WTC11 (cell line): ENCODE measurements at regions not wholly inside any gene's neighbourhood (a gene's known extent, or its start where the extent isn't known, plus 50 kb on each side); places are given as distances from the start of the nearest gene placed in this dataset.

ENCODE experiments used
- CREB1 ChIP-seq: sonication (generic); formaldehyde crosslinking; IDR thresholded peaks from 2 replicates; pipeline ENCODE4 v1.8.0; 2023; ENCODE audit warnings: mild to moderate bottlenecking, missing genetic modification reagents
- CTCF ChIP-seq: fragments of 200-600 bp; IDR thresholded peaks from 2 replicates; pipeline ENCODE4 v1.8.0; 2022; ENCODE audit warnings: antibody characterized with exemption
- IRF1 ChIP-seq: sonication (generic); formaldehyde crosslinking; IDR thresholded peaks from 2 replicates; pipeline ENCODE4 v1.8.0; 2023; ENCODE audit warnings: missing genetic modification reagents
- NFYB ChIP-seq: sonication (generic); formaldehyde crosslinking; conservative IDR thresholded peaks from 2 replicates; pipeline ENCODE4 v1.8.0; 2022; ENCODE audit warnings: low read depth, missing genetic modification reagents
- SP1 ChIP-seq: sonication (generic); formaldehyde crosslinking; conservative IDR thresholded peaks from 2 replicates; pipeline ENCODE4 v1.8.1; 2022; ENCODE audit warnings: missing genetic modification reagents

GRCh38 chr14:101496776-101497683 is 64.3 kb upstream of the DIO3 start:
- TF ChIP-seq CREB1, result no peak
- TF ChIP-seq SP1 (CRISPR knock-in tag), result no peak
- TF ChIP-seq CTCF, result no peak
- no peak for TF ChIP-seq NFYB (CRISPR knock-in tag)
- no peak for TF ChIP-seq IRF1 (CRISPR knock-in tag)
